Stimulated activated CD4-positive, alpha-beta T cell treated with anti-CD3 and anti-CD28 coated beads, Interleukin-1b, Interleukin-23, amount 100 ng/mL, for 24 hours (primary cell): ENCODE measurements at regions not wholly inside any gene's neighbourhood (a gene's known extent, or its start where the extent isn't known, plus 50 kb on each side); places are given as distances from the start of the nearest gene placed in this dataset.
"Not testable (repeated sequence)": the region's sequence is repeated elsewhere in the genome, so short reads cannot be mapped to it uniquely, and the experiment has no call there.

ENCODE experiments used
- DNase-seq, 4 experiments: peaks; one replicate each; pipeline ENCODE4 v3.0.0-alpha.2; 2020; ENCODE audit warnings: low read depth in 4 of 4, low spot score in 1 of 4

GRCh38 chr2:129806990-129807389, 172.5 kb upstream of the RAB6C start:
- no peak for DNase-seq

DNA sequence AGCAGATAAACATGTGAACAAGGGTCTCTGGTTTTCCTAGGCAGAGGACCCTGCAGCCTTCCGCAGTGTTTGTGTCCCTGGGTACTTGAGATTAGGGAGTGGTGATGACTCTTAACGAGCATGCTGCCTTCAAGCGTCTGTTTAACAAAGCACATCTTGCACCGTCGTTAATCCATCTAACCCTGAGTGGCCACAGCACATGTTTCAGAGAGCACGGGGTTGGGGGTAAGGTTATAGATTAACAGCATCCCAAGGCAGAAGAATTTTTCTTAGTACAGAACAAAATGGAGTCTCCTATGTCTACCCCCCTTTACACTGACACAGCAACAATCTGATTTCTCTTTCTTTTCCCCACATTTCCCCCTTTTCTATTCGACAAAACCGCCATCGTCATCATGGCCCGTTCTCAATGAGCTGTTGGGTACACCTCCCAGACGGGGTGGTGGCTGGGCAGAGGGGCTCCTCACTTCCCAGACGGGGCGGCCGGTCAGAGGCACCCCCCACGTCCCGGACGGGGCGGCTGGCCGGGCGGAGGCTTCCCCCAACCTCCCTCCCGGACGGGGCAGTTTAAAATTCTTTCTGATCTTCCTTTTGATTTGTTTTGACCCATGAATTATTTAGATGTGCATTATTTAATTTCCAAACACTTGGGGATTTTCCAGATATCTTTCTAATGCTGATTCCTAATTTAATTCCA, 171.7 kb upstream of the RAB6C start:
- not testable (repeated sequence) for DNase-seq

GRCh38 chr2:129810521-129810920, 168.9 kb upstream of the RAB6C start:
- no peak for DNase-seq

DNA sequence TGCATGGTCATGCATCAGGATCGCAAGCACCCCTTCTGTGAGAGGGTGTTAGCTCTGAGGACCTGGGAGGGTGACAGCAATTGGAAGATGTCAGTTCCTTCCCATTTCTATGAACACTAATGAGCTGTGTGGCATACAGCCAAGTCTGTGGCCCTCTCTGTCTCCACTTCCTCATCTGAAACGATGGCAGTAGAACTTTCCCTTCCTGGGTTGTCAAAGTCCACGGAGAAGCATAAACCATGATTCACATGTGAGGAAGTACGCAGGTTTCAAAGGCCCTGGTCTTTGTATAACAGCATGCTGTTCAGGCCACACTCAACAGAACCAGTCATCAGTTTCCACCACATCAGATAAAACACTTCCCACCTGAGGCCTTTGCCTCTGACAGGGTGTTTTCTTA, 167.4 kb upstream of the RAB6C start:
- no peak for DNase-seq

GRCh38 chr2:129812654-129813053, 166.8 kb upstream of the RAB6C start:
- no peak for DNase-seq

DNA sequence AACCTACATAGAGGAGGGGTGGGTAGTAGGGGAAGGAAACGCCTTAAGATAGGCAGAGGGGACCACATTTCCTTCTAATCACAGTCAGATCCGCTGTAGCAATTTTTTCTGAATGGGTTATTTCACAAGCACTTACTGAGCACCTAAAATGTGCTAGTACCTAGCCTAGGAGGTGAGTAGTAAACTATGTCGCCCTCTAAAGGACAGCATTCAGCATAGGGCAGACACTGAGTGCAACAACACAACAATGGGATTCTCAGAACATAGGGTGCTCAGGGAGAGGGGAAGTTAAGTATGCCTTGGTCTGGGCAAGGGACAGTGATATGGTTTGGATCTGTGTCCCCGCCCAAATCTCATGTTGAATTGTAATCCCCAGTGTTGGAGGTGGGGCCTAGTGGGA, 166.1 kb upstream of the RAB6C start:
- no peak for DNase-seq

DNA sequence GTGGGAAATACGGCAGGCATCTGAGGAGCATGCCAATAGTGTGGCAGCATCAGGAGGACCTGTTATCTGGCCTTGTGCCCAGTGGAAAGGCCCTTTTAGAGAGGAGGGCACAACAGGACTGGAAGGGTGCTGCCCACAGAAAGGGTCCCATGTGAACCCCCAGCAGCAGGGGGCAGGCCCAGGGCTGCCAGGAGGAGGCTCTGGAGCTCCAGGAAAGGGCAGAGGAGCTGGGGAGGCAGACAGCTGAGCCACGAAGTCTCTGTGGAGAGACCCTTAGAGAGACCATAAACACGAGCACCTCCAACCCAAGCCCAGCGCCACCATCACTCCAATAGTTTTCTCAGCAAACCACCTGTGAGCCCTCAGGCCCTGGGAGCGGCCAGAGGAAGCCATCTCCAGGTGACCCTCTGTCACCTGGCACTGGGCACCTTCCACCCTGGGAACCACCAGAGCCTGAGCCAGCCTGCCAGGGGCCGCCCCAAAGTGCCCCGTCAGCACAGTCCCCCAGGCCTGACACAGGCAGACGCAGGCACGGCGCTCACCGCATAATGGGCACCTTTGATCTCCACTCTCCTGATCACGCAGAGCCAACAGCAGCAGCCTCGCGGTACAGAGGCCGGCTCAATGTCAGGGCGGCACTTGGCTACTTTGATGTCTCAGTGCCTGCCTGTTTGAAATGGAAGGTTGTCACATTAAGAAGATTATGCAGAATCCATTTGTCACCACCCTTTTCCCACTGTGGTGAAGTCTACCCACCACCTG, 162.5 kb upstream of the RAB6C start:
- DNase-seq = no peak

- DNase-seq = no peak
These were observed 159.6 kb upstream of the RAB6C start for GRCh38 chr2:129819855-129820254.

GRCh38 chr2:129820908-129821307, 158.6 kb upstream of the RAB6C start:
- no peak for DNase-seq

DNA sequence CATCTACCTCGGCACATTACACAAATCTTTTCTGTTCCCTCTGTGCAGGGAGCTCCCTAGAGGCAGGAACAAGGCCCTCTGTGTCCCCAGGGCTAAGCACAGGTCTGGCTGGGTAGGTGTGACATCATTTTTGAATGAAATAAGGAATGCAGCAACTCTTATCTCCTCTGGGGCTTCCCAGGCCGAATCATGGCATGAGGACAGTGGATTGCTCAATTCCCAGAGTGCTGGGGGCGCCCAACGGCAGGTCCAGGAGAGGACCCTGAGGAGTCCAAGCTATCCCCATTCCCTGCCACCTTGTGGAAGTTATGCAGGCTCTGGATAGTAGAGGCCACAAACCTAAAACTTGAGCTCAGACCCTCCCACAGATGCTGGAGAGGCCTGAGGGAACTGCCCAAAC, 158.0 kb upstream of the RAB6C start:
- DNase-seq = no peak

- no peak for DNase-seq
These were observed 156.4 kb upstream of the RAB6C start for GRCh38 chr2:129823044-129823443.

- DNase-seq = no peak
These were observed 152.0 kb upstream of the RAB6C start for GRCh38 chr2:129827311-129828090.

GRCh38 chr2:129828792-129829191, 150.7 kb upstream of the RAB6C start:
- DNase-seq = no peak

DNA sequence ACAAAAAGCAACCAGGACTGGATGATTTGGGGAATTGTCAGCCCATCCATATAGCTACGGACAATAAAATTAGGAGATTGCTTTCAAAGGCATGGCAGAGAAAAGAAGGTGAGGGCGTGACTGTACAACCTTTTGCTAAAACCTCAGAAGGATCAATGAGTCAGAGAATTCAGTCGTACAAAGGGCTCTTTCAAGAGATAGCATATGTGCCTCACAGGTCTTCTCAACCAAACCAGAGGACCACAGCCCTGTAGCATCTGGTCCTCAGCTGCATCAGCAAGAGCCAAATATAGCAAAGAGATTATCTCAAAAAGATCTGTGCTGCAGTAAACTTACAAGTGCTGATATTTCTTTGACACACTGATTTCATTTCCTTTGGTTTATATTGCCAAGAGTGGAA, 149.9 kb upstream of the RAB6C start:
- no peak for DNase-seq

GRCh38 chr2:129831018-129831417, 148.4 kb upstream of the RAB6C start:
- no peak for DNase-seq

- DNase-seq = not testable (repeated sequence)
These were observed 146.0 kb upstream of the RAB6C start for GRCh38 chr2:129833465-129833864.

- no peak for DNase-seq
These were observed 132.4 kb upstream of the RAB6C start for GRCh38 chr2:129847043-129847442.

DNA sequence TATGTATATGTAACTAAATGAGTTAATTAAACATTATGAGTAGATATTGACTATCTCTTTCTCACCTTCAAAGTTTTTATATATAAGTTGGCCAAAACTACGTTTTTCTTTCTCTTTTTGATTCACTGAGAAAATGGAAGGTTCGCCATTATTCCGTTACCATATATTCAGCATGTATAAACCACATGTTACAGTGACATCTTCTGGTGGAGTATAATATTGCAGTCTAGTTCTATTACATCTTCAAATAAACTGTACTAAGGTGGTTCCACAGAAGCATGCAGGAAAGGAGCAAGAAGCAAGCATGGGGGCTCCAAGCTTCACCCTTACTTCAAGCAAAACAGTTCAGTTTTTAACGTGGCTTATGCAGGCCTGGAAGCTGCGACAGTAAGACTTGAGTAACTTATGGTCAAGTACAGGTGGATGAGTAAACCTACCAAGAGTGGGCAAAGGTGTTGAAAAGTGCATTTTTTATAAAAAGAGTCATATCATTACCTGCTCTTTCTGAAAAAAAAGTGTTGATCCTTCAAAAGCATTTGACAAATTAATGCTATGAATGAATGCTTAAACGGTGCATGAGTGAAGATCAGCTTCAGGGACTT, 129.8 kb upstream of the RAB6C start:
- DNase-seq = no peak

DNA sequence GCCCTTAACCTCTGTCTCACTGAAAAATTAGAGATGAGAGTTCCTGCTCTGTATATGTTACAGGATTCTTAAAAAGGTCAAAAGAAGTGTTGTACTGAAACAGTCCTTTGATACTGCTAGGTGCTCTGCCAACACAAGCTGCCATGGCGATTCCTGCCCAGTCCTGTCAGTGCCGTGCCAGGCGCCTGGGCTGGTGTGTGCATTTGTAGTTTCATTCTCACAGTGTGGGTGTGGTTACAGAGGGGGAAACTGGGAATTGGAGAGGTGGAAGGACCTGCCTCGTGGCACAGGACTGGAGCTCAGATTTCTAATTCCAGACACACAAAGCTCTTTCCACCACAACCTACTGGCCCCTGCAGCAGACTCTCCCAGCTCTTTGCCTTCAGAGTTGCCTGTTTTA, 122.3 kb upstream of the RAB6C start:
- DNase-seq = no peak

DNA sequence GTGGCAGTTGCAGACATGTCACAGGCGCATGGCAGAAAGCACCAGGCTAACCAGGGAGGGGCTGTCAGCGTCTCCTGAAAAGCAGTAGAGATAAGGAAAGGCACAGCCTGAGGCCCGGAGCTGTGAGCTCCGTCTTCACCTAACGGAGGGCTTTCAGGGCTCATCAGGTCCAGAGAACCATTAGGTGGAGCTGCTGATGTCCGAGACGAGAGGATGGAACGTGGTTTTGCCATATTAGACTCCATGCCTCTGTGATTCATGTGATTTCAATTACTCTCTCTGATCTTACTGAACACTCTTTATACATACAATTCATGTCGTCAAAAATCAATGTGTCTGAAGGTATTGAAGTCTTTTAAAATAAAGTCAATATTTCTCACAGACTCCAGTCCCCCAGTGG, 120.3 kb upstream of the RAB6C start:
- DNase-seq = no peak

GRCh38 chr2:129860088-129860487, 119.4 kb upstream of the RAB6C start:
- no peak for DNase-seq
